RWPE2 (cell line): ENCODE measurements at regions not wholly inside any gene's neighbourhood (a gene's known extent, or its start where the extent isn't known, plus 50 kb on each side); places are given as distances from the start of the nearest gene placed in this dataset.

Experiments
- ATAC-seq: fragments of 200-7000 bp; cut with Tn5 transposase; 3 replicates; pipeline ENCODE4 v1.9.1; 2021; ENCODE audit warnings: low read depth
- DNase-seq: peaks from one replicate; pipeline ENCODE4 v3.0.0-alpha.2; 2020; ENCODE audit warnings: low spot score
- H3K27ac ChIP-seq: fragments of 450-650 bp; 2 replicates; pipeline ENCODE4 v1.5.1; 2017; ENCODE audit warnings: mild to moderate bottlenecking; ENCODE audit not compliant: poor library complexity, severe bottlenecking
- H3K27me3 ChIP-seq: fragments of 250-450 bp; sonication (Bioruptor Pico); 2 replicates; pipeline ENCODE4 v1.5.1; 2021; ENCODE audit warnings: mild to moderate bottlenecking, moderate library complexity; ENCODE audit not compliant: insufficient read depth, poor library complexity, severe bottlenecking
- H3K36me3 ChIP-seq: fragments of 250-450 bp; sonication (Bioruptor Pico); 2 replicates; pipeline ENCODE4 v1.5.1; 2020; ENCODE audit warnings: low read depth, mild to moderate bottlenecking, moderate library complexity
- H3K4me1 ChIP-seq: fragments of 250-450 bp; sonication (Bioruptor Pico); 2 replicates; pipeline ENCODE4 v1.5.1; 2021; ENCODE audit warnings: mild to moderate bottlenecking, moderate library complexity; ENCODE audit not compliant: insufficient read depth, poor library complexity, severe bottlenecking
- H3K4me3 ChIP-seq: fragments of 250-450 bp; sonication (Bioruptor Pico); 2 replicates; pipeline ENCODE4 v1.5.1; 2021; ENCODE audit warnings: mild to moderate bottlenecking, moderate library complexity; ENCODE audit not compliant: severe bottlenecking
- H3K9me3 ChIP-seq: fragments of 250-450 bp; sonication (Bioruptor Pico); 2 replicates; pipeline ENCODE4 v1.5.1; 2021; ENCODE audit warnings: mild to moderate bottlenecking, moderate library complexity; ENCODE audit not compliant: severe bottlenecking
- CTCF ChIP-seq: fragments of 450-650 bp; IDR thresholded peaks from one replicate; pipeline ENCODE4 v1.5.1; 2017; ENCODE audit warnings: mild to moderate bottlenecking, moderate library complexity; ENCODE audit not compliant: poor library complexity, severe bottlenecking

- Histone ChIP-seq H3K4me1 (no peaks in the 10 kb centered on the region), H3K4me3 (no peak overlapping the region), H3K27me3 (no peaks in the 10 kb centered on the region), H3K36me3 (no peaks in the 10 kb centered on the region), H3K27ac (no peak overlapping the region), H3K9me3 (no peaks in the 10 kb centered on the region)
- TF ChIP-seq CTCF: no peak
- ATAC-seq: no peak
- DNase-seq: no peak
Measured at GRCh38 chr18:57286949-57287348, 65.4 kb upstream of the ST8SIA3 start.

GRCh38 chr18:57287766-57288165 is 64.6 kb upstream of the ST8SIA3 start:
- ATAC-seq (no peak), DNase-seq (no peak)
- no peaks in the 10 kb centered on the region for H3K36me3 ChIP-seq
- no peaks in the 10 kb centered on the region for H3K27me3 ChIP-seq
- no peak for TF ChIP-seq CTCF
- no peaks in the 10 kb centered on the region for H3K9me3 ChIP-seq
- H3K27ac ChIP-seq: no peak overlapping the region
- H3K4me1 ChIP-seq: no peaks in the 10 kb centered on the region
- H3K4me3 ChIP-seq: no peak overlapping the region

GRCh38 chr18:57294547-57294946 is 57.8 kb upstream of the ST8SIA3 start:
- Histone ChIP-seq H3K9me3 (no peaks in the 10 kb centered on the region), H3K27ac (no peak overlapping the region), H3K4me1 (no peaks in the 10 kb centered on the region), H3K36me3 (no peaks in the 10 kb centered on the region), H3K4me3 (no peak overlapping the region), H3K27me3 (no peaks in the 10 kb centered on the region)
- ATAC-seq (no peak), DNase-seq (no peak)
- TF ChIP-seq CTCF: no peak

GRCh38 chr18:57296336-57296735 is 56.0 kb upstream of the ST8SIA3 start:
- Histone ChIP-seq H3K27ac (no peak overlapping the region), H3K4me3 (no peak overlapping the region), H3K4me1 (no peaks in the 10 kb centered on the region), H3K36me3 (no peaks in the 10 kb centered on the region), H3K9me3 (no peaks in the 10 kb centered on the region), H3K27me3 (no peaks in the 10 kb centered on the region)
- TF ChIP-seq CTCF: no peak
- ATAC-seq (no peak), DNase-seq (no peak)

- ATAC-seq (no peak), DNase-seq (no peak)
- no peak overlapping the region for H3K27ac ChIP-seq
- no peak for TF ChIP-seq CTCF
- H3K4me1 ChIP-seq: no peaks in the 10 kb centered on the region
- no peak overlapping the region for H3K4me3 ChIP-seq
- no peaks in the 10 kb centered on the region for H3K36me3 ChIP-seq
- H3K9me3 ChIP-seq: no peaks in the 10 kb centered on the region
- H3K27me3 ChIP-seq: no peaks in the 10 kb centered on the region
Measured at GRCh38 chr18:57297306-57297705, 55.1 kb upstream of the ST8SIA3 start.
